ENCODE measurements at regions not wholly inside any gene's neighbourhood (a gene's known extent, or its start where the extent isn't known, plus 50 kb on each side); places are given as distances from the start of the nearest gene placed in this dataset.
"Not testable (repeated sequence)": the region's sequence is repeated elsewhere in the genome, so short reads cannot be mapped to it uniquely, and the experiment has no call there.

DNA sequence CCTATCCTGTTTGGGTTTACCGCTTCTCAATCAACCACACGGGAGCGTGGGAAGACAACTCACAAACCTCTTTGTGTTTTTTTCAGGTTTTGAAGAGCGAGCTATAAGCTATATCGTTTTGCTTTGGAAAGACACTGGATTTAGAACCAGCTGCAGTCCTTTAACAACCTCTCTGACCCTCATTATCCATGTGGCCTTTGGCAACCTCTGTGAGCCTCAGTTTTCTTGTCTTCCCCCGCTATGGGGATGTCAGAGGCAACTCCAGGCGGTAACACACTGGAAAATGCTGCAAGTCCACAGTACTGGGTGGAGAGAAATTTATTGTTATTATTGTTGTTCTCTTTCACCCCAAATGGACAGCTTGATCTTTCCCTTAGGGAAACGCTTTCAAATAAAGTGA, 100.0 kb downstream of the ETS2 start:
- no peak for DNase-seq

DNA sequence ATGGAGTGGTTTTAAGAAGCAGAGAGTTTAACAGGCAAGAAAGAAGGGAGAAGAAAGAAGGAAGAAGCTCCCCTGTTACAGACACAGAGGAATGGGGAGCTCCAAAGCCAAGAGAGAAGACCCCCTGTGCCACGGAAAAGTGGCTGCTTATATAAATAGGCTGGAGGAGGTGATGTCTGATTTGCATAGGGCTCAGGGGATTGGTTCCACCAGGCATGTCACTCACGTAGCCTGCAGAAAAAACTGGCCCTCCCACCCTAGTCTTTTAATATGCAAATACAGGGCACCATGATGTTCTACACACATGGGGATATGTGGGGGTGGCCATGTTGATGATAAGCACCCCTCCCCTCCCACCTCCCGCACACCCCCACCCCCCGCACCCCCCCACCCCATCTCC, 99.6 kb downstream of the ETS2 start:
- DNase-seq = no peak

DNA sequence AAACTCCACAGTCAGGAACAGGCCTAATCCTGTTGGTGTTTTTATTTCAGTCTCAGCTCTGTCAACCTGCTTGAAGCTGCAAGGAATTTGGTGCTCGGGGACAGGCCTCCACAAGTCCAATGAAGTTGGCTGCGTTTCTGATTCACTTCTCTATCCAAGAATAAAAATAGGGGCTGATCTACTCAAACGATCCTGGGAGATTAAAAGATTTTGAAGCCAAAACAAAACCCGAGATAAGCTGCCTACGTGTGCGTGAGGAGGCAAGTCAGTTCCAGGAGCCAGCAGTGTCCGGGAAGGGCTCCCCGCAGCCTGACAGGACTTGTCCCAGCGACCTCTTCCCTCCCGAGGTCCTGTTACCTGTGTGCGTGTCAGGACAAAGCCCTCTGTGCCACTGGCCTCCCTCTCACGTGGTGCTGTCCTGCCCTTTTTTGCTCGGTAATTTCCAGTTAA, 98.0 kb downstream of the ETS2 start:
- no peak for DNase-seq

DNA sequence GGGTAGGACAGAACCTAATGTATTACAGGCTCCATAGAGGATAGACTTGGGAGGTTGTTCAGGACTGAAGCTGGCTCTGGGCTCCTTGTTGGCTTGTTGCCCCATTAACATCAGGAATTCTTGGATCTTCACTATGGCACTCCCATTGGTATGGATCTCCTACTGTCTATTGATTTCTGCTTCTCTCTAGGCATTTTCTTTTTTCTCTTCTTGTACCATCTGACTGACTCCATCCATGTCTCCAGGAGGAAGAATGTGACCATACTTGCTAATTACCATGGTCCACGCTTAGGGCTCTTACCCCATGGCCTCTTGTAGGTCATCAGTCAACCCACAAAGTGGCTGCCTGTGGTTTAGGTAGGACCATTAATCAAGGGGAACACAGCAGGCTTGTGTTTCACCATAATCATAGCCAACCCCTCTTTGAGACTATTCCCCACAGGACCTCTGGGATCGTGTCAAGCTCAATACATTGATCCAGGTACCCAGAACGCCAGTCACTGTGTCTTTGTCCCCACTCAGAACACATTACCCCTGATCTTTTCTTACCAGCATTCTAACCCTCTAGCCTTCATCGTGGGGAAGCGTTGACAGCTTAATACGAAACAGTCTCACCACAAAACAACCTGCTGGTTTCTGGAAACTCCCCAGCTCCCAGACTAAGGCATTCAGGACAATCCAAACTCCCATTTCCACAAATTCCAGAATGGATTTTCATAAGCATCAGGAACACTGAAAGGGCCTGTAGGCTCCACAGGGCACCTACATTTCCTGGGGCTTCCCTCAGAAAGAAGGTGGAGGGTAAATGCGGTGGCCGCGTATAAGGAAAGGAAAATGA, 97.1 kb downstream of the ETS2 start:
- DNase-seq = no peak

DNA sequence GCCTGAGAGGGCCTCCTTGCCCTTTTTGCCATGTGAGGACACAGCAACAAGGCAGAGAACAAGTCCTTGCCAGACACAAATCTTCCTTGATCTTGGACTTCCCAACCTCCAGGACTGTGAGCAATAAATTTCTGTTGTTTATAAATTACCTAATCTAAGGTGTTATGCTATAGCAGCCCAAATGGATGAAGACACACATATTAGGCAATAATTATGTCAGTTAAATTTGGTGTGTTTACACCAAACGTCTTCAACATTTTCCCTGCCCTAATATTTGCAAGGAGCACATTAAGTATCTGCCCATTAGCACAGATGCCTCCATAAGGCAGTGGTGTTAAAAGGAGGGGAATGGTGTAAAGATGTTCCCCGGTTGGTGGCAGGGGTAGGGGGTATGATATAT, 94.8 kb downstream of the ETS2 start:
- no peak for DNase-seq

DNA sequence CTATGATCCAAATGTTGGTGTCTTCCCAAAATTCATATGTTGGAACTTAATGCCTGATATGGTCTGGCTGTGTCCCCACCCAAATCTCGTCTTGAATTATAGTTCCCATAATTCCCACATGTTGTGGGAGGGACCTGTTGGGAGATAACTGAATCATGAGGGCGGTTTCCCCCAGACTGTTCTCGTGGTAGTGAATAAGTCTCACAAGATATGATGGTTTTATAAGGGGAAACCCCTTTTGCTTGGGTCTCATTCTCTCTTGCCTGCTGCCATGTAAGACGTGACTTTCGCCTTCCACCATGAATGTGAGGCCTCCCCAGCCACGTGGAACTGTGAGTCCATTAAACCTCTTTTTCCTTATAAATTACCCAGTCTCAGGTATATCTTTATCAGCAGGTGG, 94.3 kb downstream of the ETS2 start:
- not testable (repeated sequence) for DNase-seq

DNA sequence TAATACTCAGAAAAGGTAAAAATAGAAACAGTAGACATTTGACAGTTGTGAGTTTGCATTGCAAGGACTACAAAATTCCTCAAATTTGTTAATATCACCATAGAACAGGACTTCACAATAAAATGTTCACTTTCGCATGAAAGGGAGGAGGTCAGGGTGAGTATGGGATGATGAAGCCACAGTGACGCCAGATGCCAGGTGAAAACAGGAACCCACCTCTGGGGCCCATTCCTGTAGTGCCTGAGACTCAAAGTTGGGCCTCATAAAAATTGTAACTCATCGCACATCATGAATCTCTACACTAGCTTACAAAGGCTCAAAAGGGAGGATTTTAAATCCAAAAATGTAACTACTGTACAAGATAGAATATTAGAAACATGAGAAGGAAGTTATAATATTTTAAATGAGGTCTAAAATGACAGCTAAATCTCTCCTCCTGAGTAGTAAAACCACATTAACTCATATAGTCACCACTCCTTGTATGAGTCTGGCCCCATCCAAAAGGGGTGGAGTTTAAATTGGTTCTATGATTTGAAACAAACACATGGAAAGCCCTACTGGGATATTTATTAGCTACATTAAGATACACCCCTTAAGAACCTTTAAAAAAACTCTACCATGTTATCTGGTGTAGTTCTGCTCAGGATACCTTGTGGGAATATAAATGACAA, 93.7 kb downstream of the ETS2 start:
- no peak for DNase-seq

DNA sequence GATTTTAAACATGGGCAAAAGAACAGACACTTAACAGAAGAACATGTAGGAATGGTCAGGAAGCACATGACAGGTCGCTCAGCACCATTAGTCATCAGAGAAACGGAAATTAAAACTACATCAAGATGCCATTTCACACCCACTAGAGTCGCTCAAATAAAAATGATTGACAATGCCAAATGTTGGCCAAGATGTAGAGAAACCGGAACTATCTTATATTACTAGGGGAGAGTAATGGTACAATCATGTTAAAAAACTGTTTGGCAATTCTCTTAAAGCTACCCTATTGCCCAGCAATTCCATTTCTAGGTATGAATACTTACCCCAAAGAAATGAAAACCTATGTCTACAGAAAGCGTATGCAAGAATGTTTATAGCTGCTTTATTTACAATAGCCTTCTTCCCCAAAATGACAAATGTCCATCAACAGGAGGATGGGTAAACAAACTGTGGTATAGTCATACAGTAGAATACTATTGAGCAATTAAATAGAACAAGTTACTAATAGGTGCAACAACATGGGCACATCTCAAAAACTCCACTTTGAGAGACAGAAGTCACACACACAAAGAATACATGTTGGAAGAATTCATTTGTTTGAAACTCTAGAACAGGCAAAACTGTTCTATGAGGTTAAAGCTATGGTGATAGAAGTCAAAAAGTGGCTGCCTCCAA, 92.8 kb downstream of the ETS2 start:
- DNase-seq = no peak

DNA sequence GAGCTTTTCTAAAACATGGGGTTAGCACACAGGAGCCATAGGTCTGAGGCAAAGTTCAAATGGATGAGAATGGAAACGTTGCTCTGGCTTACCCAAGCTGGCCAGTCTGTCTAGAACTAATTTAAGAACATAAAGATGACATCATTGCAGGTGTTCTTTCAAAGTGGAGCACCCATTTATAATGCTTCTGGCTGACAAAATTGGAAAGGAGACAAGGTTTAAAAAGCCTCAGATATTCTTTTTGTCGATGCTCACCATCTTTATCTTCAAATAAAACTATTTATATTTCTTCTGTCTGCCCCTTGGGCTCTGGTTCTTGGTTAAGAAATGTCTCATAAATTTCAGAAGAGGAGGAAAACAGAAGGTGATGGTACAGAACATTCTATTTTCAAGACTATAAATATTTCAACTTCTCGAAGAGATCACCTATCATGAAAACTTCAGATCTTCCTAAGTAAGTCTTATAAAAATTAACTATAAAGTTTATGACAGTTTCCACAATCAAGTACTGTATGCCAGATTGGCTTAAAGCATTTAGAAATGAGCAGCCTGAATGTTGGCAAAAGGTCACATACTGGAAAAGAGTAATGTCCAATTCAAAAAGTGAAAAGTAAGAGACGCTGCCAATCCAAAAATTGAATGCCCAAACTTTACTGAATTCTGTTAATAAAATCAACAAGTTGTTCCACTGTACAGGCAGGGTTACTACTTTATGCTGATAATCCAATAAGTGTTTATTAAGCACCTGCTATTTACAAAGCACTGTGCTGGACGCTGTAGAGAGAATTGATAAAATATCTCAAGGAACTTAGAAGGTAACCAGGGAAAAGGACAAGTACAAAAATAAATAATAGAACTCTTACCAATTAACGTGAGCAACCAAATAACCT, 92.0 kb downstream of the ETS2 start:
- no peak for DNase-seq

DNA sequence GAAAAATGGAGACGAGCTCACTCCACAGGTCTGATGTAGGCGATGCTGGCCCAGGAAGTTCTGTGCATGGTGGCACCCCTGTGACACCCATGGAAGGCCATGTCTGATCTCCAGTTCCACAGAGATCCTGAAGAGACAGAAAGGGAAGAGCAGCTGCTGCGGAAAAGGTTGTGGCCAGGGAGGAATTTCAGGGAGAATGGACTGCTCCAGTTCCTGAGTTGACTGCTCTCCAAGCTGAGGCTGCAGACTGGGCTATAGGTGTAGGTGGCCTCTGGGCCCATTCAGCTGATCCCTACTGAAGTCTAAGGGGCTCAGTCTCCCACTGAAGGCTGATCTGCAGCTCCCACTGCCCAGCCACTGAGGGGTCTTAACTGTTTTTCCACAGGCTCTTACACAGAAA, 89.2 kb downstream of the ETS2 start:
- DNase-seq = no peak

DNA sequence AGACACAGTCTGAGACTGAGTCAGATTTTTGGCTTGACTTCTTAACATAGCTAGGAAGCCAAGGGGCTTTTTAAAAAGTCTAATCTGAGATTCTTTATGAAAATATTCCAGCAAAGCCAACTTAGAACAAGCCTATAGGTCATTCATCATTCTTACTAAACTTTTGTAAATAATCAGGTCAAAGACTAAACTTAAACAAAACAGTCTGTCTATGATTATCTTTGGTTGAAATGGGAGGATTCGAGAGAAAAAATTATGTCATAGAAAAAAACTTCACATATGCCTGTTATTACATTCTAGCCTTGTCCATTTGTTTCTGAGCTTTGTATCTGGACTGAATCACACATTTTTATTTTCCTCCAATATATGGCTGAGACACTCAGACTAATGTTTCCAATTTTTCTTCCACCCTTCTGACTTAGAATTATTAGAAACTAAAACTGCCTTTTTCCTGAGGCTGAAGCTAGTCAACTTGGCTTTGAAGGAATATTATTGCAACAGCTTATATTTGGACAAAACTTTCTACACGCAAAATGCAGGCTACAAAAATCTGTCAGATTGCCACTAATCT, 83.3 kb downstream of the ETS2 start:
- no peak for DNase-seq

DNA sequence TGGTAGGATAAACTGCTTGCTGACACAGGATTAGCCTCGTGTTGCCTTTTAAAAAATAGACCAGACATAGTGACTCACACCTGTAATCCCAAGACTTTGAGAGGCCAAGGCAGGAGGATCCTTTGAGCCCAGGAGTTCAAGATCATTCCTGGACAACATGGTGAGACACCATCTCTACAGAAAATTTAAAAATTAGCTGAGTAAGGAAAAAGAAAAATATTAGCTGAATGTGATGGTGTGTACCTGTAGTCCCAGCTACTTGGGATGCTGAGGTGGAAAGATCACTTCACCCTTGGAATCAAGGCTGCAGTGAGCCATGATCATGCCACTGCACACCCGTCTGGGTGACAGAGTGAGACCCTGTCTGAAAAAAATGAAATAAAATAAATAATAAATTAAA, 82.0 kb downstream of the ETS2 start:
- DNase-seq = no peak

DNA sequence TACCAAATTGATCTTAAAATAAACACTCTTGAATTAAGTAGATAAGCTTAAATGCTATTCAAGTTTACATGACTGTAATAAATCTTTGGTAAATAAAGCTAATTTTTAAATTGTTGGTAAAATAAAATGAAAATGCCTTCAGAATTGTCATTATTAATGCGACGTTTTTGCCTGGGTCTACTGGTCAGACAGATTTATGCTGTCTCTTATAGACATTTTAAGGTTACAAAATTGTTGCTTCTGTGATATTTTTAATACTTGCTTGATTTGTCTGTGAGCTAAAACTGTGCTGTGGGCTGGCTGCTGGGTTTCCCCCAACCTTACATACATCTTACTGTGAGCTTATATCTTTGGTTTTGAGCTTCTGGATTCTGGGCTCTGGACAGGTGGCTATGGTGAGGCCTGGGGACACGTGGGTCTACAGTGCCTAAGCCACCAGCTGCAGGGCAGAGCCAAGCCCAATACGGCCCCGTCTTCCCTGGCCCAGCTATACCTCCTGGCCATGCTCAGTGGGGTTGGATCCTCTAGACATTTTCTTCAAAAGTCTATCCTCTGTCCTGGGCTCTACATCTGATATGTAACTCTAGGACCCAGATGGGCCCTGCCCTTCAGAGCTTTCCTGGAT, 81.4 kb downstream of the ETS2 start:
- no peak for DNase-seq

DNA sequence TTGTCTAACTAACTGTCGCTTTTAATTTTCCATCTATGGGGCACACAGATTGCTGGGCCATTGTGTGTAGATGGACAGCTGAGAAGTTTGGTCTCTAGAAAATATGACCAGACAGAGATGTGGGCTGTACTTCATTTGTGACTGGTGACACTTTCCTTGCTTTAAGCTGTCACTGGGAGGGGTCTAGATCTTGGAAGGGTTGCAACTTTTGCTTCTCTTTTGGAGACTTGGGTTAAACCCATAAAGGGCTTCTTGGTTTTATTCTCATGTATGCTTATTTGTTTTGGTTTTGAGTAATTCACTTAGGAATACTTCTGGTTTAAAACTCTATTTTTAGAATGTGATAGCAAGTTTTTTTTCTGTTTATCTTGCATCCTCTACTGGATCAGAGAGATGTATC, 80.2 kb downstream of the ETS2 start:
- DNase-seq = no peak

DNA sequence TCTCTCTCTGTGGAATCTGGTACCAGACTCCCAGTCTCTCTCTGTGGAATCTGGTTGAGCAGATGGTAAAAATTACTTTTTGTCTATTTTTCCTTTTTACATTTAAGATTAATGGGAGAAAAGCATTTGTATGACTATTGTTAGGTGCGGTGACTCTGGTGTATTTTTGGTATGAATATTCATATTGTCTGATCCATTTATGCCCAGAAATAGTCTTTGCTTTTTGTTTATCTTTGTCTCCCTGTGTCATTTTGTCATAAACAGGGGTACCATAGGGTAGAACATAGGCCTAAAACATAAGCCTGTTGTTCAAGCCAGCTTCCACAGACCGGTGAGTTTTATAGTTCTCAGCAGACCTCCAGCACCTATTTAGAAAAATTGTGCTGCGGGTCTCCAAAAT, 78.7 kb downstream of the ETS2 start:
- DNase-seq = no peak

DNA sequence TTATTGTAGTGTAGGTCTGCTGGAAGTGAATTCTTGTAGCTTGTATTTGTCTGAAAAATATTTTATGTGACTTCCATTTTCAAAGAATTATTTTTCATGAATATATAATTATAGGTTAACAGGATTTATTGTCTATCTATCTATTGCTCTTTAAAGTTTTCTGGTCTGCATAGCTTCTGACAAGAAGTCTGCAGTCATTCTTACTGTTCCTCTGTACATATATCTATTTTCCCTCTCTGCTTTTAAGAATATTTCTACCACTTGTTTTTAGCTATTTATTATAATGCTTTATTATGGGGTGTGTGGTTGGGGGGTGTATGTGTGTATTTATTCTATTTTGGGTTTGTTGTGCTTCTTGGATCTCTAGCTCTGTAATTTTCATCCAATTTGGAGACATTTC, 77.4 kb downstream of the ETS2 start:
- no peak for DNase-seq

DNA sequence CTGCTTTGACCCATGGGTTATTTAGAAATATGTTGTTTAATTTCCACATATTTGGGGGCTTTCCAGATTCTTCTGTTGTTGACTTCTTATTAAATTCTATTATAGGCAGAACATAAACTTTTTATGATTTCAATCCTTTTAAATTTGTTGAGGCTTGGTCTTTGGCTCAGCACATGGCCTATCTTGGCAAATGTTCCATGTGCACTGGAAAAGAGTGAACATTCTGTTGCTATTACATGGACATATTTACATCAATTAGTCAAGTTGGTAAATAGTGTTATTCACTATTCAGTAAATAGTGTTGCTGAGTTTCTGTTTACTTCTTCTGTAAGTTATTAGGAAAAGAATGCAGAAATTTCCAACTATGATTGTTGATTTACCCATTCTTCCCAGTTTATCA, 75.4 kb downstream of the ETS2 start:
- no peak for DNase-seq

DNA sequence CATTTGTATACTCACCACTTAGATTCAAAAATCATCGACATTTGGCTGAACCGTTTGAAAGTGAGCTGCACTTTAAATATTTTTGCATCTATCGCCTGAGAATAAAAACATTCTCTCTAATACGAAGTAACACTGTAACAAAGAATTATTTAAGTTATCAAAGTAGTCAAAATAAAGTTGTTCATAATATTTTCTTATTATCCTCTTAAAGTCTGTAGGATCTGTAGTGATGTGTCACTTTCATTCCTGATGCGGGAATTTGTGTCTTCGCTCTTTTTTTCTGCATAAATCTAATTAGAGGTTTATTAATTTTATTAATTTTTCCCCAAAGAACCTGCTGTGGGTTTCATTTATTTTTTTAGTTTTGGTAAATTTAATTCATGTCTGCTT, 74.8 kb downstream of the ETS2 start:
- no peak for DNase-seq

DNA sequence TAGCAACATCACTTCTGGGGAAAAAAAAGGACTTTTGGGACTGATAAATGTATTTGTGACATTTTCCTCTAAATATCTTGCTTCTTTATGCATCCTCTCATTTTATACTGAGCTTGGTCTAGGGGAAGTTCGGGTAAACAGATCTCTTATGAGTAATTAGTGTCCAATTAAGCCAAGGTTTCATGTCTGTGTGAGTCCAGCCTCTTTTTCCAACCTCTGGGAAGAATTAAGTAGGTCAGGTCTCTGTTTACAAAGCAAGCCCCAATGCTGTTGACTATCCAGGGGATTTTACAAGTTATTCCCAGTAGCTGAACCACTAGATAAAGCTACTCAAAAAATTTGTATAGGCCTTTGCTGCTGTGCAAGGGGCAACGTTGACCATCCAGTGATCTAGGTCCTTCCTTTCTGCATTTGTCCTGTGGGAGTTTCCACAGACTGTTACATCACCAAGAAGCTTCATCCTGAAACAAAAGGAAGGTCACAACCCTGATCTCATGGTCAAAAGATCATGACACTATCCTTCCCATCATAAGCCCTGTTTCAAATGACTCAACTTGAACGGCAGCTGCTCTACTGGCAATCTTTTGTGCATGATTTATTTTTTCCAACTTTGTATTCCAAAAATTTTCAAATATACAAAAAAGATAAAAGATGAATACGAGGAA, 74.3 kb downstream of the ETS2 start:
- DNase-seq = no peak

DNA sequence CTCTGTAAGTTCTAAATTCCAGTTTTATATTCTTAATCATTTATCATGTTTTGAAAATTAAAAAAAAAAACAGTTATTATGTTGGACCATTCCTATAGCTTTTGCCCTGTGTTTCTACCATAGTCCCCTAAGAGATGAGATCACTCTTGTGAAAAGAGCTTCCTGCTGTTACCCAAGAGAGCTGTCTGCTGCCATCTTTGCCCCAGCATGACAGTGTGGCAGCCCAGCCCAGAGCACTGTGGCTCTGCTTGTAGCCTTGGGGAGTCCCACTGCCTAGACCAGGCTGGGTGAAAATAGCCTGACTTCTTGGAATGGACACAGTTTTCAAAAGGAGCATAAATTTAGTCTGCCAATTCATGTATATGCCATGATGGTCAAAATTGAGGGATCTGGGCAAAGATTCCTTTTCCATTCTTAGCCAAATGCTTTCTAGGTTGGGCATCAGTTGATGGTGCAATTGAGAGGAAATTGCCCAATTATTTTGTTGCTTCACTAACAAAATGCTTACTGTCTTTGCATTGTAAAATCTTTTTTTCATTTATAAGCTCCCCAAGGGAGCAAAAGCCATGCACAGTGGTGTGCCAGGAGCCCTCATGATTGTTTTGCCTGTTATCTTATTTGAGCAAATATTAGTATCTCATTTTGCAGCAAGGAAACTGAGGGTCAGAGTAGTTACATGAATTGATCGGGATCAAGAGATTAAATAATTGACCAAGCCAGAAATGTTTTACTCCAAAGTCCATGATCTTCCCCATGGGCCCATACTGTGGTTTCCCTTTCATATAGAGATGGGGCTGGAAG, 72.8 kb downstream of the ETS2 start:
- no peak for DNase-seq

Measured in stimulated activated CD8-positive, alpha-beta memory T cell treated with anti-CD3 and anti-CD28 coated beads, Interleukin-4, amount 100 ng/mL, for 48 hours (primary cell).